Prostate gland (tissue), 2 donors: ENCODE measurements at regions not wholly inside any gene's neighbourhood (a gene's known extent, or its start where the extent isn't known, plus 50 kb on each side); places are given as distances from the start of the nearest gene placed in this dataset.

ENCODE experiments used
- POLR2A ChIP-seq: fragments of 450-650 bp; IDR thresholded peaks from one replicate; pipeline ENCODE4 v1.6.1; 2016; ENCODE audit warnings: antibody characterized with exemption, mild to moderate bottlenecking
- POLR2AphosphoS5 ChIP-seq: sonication (generic); formaldehyde crosslinking; IDR thresholded peaks from one replicate; pipeline ENCODE4 v1.6.1; 2017; ENCODE audit warnings: antibody characterized with exemption
- TF ChIP-seq, protein P1 (sequence below), 4 experiments: fragments of 200-600 bp in 2 of 4; fragments of 450-650 bp in 2 of 4; sonication (generic) in 2 of 4; IDR thresholded peaks; 1 replicate in 3 of 4; 2 replicates in 1 of 4; pipeline ENCODE4 v1.5.1; 2016 to 2019; ENCODE audit warnings: antibody characterized with exemption in 4 of 4, mild to moderate bottlenecking in 2 of 4, moderate library complexity in 2 of 4

DNA sequence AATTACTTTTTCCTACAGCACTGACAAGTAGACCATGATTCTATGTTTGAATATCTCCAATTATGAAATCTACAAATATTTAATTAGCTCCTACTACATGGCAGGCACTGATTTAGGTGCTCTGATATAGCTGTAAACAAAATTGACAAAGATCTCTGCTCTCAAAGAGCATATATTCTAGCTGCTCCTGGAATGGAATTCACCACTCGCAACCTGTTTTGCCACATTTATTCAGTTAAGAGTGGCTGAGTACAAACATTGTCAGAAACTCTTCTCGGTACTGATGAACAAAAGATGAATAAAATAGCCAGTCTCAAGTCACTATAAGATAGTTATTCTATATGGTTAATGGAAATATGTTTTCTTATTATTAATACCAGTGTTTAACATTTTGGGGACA is 114.2 kb upstream of the PDE4D start:
- TF ChIP-seq POLR2A (no peak), POLR2AphosphoS5 (no peak)
- TF ChIP-seq, protein P1, sequence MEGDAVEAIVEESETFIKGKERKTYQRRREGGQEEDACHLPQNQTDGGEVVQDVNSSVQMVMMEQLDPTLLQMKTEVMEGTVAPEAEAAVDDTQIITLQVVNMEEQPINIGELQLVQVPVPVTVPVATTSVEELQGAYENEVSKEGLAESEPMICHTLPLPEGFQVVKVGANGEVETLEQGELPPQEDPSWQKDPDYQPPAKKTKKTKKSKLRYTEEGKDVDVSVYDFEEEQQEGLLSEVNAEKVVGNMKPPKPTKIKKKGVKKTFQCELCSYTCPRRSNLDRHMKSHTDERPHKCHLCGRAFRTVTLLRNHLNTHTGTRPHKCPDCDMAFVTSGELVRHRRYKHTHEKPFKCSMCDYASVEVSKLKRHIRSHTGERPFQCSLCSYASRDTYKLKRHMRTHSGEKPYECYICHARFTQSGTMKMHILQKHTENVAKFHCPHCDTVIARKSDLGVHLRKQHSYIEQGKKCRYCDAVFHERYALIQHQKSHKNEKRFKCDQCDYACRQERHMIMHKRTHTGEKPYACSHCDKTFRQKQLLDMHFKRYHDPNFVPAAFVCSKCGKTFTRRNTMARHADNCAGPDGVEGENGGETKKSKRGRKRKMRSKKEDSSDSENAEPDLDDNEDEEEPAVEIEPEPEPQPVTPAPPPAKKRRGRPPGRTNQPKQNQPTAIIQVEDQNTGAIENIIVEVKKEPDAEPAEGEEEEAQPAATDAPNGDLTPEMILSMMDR (IDR thresholded peaks at IDR 0.05) = no peak
